ENCODE measurements at regions not wholly inside any gene's neighbourhood (a gene's known extent, or its start where the extent isn't known, plus 50 kb on each side); places are given as distances from the start of the nearest gene placed in this dataset.

DNA sequence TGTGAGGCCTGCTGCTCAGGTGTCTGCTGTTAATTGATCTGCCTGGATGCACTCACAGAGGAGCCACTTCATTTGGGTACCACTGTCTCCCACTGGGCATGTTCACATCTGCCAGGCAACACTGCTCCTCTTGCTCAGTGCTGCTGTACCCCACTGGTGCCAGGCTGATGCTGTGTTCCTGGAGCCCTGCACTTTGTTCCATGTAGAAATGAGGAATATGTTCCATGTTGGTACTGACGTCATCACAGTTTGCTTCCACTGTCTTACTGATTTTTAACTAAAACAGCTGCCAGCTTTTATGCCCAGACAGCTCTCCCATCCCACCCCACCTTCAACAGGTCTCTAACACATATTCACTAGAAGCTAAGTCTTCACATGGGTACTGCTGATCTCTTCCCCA, 355.7 kb downstream of the LRRC70 start:
- no peak for DNase-seq (ENCODE audit: low spot score)
- ChIA-PET CTCF (no interaction called here), POLR2A (ENCODE audit: low non-redundant PET) (no interaction called here)
- H3K27ac ChIP-seq = no peak overlapping the region
- TF ChIP-seq, protein P1, sequence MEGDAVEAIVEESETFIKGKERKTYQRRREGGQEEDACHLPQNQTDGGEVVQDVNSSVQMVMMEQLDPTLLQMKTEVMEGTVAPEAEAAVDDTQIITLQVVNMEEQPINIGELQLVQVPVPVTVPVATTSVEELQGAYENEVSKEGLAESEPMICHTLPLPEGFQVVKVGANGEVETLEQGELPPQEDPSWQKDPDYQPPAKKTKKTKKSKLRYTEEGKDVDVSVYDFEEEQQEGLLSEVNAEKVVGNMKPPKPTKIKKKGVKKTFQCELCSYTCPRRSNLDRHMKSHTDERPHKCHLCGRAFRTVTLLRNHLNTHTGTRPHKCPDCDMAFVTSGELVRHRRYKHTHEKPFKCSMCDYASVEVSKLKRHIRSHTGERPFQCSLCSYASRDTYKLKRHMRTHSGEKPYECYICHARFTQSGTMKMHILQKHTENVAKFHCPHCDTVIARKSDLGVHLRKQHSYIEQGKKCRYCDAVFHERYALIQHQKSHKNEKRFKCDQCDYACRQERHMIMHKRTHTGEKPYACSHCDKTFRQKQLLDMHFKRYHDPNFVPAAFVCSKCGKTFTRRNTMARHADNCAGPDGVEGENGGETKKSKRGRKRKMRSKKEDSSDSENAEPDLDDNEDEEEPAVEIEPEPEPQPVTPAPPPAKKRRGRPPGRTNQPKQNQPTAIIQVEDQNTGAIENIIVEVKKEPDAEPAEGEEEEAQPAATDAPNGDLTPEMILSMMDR (conservative IDR thresholded peaks at IDR 0.05; ENCODE audit: low read depth) = no peak

DNA sequence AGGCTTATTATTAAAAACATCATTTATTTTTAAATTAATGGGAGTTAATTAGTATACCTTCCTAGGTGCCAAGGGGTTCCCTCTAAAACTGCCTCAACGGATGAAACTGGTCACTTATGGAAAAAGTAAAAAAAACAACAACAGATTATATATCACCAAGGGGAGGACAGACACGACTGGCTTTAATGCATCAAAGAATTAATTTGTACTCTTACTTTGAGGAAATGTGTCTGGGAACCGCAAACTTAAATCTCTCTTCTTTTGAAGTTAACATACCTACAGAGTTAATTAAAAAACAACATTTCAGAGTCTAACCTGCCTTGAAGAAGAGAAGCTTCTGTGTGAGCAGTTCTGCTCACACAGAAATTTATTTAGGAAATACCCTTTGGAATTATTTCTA, 354.6 kb downstream of the LRRC70 start:
- ChIA-PET CTCF (no interaction called here), POLR2A (ENCODE audit: low non-redundant PET) (no interaction called here)
- no peak for DNase-seq (ENCODE audit: low spot score)
- TF ChIP-seq, protein P1 (conservative IDR thresholded peaks at IDR 0.05; ENCODE audit: low read depth) = no peak
- no peak overlapping the region for H3K27ac ChIP-seq

DNA sequence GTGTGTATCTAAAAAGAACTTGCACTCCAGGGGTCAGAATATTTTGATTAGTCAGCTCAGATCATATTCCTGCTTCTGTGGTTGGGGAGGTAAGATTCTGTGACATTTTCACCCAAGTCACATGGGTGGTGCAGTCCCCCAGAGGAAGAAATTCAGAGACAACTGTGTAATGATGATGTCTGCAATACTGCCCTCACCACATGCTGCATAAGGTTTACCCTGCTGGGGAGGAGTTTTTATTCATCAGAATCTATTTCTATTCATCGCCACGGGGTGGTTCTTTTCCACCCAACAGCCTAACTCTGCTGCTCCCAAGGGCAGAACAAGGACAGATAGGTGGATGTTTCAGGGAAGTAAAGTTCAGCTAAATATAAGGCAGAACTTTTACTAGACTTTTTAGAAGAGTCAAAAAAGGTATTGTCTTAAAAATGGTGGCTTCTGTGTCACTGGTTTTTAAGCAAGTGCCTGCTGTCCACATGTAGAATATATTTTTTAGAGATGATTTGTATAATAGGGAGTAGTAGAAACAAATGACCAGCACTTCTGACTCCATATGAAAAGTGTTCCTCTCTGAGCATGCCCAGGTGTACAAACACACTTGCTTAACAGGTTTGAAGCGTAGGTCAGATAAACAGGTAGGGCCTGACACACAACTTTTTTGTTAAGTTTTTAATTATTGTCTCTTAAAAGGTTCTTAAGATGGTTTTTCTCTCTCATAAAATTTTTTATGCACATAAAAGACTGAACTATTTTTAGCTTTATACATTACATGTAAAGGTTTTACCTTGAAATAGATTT, 352.7 kb downstream of the LRRC70 start:
- no peak overlapping the region for H3K27ac ChIP-seq
- CTCF ChIA-PET = no interaction called here
- TF ChIP-seq, protein P1 (conservative IDR thresholded peaks at IDR 0.05; ENCODE audit: low read depth) = no peak
- POLR2A ChIA-PET (ENCODE audit: low non-redundant PET) = no interaction called here
- DNase-seq (ENCODE audit: low spot score) = no peak

DNA sequence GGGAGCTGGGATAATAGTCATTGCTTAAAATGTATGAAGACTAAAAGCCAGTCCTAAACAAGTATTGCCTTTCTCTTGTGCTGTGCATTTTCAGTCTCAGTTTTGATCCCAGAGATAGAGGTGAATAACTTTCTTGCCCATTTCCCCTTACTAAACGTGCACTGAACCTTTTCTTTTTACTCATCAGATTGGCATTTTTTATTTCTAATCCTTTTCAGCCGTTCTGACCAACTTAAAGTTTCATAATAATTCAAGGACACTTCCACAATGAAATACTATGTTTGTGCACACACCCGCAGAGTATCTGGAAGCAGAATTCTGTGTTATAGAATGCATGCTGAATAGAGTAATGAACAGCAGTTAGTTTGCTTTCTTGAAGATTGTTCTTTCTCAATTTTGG, 343.6 kb downstream of the LRRC70 start:
- CTCF ChIA-PET = no interaction called here
- no peak overlapping the region for H3K27ac ChIP-seq
- DNase-seq (ENCODE audit: low spot score) = no peak
- POLR2A ChIA-PET (ENCODE audit: low non-redundant PET) = no interaction called here
- TF ChIP-seq, protein P1 (conservative IDR thresholded peaks at IDR 0.05; ENCODE audit: low read depth) = no peak

DNA sequence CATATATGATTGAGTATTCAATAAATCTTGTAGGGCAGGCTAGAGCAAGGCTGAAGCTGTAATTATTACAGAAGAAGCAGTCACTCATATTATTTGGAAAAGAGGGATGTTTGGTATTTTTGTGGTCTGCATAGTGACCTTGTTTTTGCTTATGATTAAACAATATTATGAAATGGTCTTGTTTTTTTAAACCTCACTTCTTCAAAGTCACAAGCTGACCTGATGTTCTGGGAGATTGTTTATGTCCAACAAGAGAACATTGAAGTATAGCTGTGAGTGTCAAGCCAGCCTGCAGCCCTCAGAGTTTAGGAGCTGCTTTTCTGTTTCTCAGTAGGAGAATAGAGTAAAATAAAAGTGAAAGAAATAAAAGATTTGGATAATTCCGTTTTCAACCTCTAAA, 342.2 kb downstream of the LRRC70 start:
- ChIA-PET CTCF (no interaction called here), POLR2A (ENCODE audit: low non-redundant PET) (no interaction called here)
- no peak for DNase-seq (ENCODE audit: low spot score)
- no peak overlapping the region for H3K27ac ChIP-seq
- TF ChIP-seq, protein P1 (conservative IDR thresholded peaks at IDR 0.05; ENCODE audit: low read depth) = no peak

DNA sequence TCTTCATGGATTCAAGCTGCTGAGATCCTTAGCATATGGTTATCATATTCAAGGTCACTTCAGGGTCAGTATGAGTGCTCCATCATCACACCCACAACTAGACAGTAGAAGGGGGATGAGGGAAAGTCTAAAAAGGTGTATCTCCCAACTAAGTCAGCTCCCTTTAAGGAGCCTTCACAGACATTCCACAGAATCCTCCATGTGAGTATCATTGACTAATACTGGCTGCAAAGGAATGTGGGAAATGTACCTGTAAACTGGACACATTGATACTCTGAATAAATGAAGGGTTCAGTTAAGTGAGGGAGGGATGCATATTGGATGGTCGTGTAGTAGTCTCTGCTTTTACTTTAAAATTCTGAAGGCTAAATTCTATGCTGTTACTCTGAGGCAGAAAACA, 330.7 kb downstream of the LRRC70 start:
- ChIA-PET CTCF (interaction anchor here (0.6 kb wide), 1 partner anchor 172 kb away, joined by 4 read pairs; no protein-coding TSS in a partner anchor), POLR2A (ENCODE audit: low non-redundant PET) (no interaction called here)
- DNase-seq (ENCODE audit: low spot score) = no peak
- no peak overlapping the region for H3K27ac ChIP-seq
- TF ChIP-seq, protein P1 (conservative IDR thresholded peaks at IDR 0.05; ENCODE audit: low read depth) = no peak

Data from RWPE1 (cell line).